DOHH2 (cell line): ENCODE measurements at regions not wholly inside any gene's neighbourhood (a gene's known extent, or its start where the extent isn't known, plus 50 kb on each side); places are given as distances from the start of the nearest gene placed in this dataset.

Experiments
- H3F3A ChIP-seq: fragments of 200-600 bp; sonication (generic), shearing (Covaris generic); 2 replicates; pipeline ENCODE4 v1.6.0; 2016; ENCODE audit warnings: antibody characterized with exemption, mild to moderate bottlenecking; ENCODE audit not compliant: control insufficient read depth, insufficient read depth
- H3K27ac ChIP-seq: fragments of 200-600 bp; sonication (generic); 2 replicates; pipeline ENCODE4 v1.5.1; 2014; ENCODE audit warnings: low read depth, mild to moderate bottlenecking, low read length, moderate library complexity
- H3K27me3 ChIP-seq: fragments of 200-600 bp; sonication (generic); 2 replicates; pipeline ENCODE4 v1.6.1; 2014; ENCODE audit warnings: mild to moderate bottlenecking, low read length, mixed read lengths; ENCODE audit not compliant: control insufficient read depth
- H3K36me3 ChIP-seq: fragments of 200-600 bp; sonication (generic); 2 replicates; pipeline ENCODE4 v1.6.1; 2014; ENCODE audit warnings: mild to moderate bottlenecking, low read length, moderate library complexity, mixed read lengths; ENCODE audit not compliant: control insufficient read depth
- H3K4me1 ChIP-seq: fragments of 200-600 bp; sonication (generic); 2 replicates; pipeline ENCODE4 v1.6.1; 2014; ENCODE audit warnings: mild to moderate bottlenecking, low read length, mixed read lengths; ENCODE audit not compliant: control insufficient read depth
- H3K4me2 ChIP-seq: fragments of 200-600 bp; sonication (generic); 2 replicates; pipeline ENCODE4 v1.6.0; 2014; ENCODE audit warnings: mild to moderate bottlenecking, low read length, moderate library complexity
- H3K4me3 ChIP-seq: fragments of 200-600 bp; sonication (generic); 2 replicates; pipeline ENCODE4 v1.5.1; 2014; ENCODE audit warnings: mild to moderate bottlenecking, low read length, mixed read lengths
- H3K79me2 ChIP-seq: fragments of 200-600 bp; sonication (generic); 2 replicates; pipeline ENCODE4 v1.6.1; 2014; ENCODE audit warnings: mild to moderate bottlenecking, low read length, mixed read lengths; ENCODE audit not compliant: control insufficient read depth
- H3K9me2 ChIP-seq: fragments of 200-600 bp; sonication (generic); replicated peaks from 2 replicates; pipeline ENCODE4 v1.6.1; 2014; ENCODE audit warnings: mild to moderate bottlenecking, low read length, mixed read lengths; ENCODE audit not compliant: control insufficient read depth
- H3K9me3 ChIP-seq: fragments of 200-600 bp; sonication (generic); 2 replicates; pipeline ENCODE4 v1.6.1; 2014; ENCODE audit warnings: antibody characterized with exemption, low read length, mixed read lengths; ENCODE audit not compliant: control insufficient read depth, insufficient read depth
- H4K20me1 ChIP-seq: fragments of 200-600 bp; sonication (generic); 2 replicates; pipeline ENCODE4 v1.6.0; 2014; ENCODE audit warnings: low read depth, mild to moderate bottlenecking, antibody characterized with exemption, low read length, moderate library complexity; ENCODE audit not compliant: control insufficient read depth, insufficient read depth
- EZH2phosphoT487 ChIP-seq: fragments of 200-600 bp; sonication (generic); IDR thresholded peaks from 2 replicates; pipeline ENCODE4 v1.6.1; 2017; ENCODE audit warnings: borderline replicate concordance, mild to moderate bottlenecking, antibody characterized with exemption, low read length, moderate library complexity, mixed read lengths
- TF ChIP-seq, protein P1 (sequence below): fragments of 200-600 bp; sonication (generic); IDR thresholded peaks from one replicate; pipeline ENCODE4 v1.5.1; 2014; ENCODE audit warnings: antibody characterized with exemption, mild to moderate bottlenecking, low read depth, low read length; ENCODE audit not compliant: poor library complexity, severe bottlenecking

DNA sequence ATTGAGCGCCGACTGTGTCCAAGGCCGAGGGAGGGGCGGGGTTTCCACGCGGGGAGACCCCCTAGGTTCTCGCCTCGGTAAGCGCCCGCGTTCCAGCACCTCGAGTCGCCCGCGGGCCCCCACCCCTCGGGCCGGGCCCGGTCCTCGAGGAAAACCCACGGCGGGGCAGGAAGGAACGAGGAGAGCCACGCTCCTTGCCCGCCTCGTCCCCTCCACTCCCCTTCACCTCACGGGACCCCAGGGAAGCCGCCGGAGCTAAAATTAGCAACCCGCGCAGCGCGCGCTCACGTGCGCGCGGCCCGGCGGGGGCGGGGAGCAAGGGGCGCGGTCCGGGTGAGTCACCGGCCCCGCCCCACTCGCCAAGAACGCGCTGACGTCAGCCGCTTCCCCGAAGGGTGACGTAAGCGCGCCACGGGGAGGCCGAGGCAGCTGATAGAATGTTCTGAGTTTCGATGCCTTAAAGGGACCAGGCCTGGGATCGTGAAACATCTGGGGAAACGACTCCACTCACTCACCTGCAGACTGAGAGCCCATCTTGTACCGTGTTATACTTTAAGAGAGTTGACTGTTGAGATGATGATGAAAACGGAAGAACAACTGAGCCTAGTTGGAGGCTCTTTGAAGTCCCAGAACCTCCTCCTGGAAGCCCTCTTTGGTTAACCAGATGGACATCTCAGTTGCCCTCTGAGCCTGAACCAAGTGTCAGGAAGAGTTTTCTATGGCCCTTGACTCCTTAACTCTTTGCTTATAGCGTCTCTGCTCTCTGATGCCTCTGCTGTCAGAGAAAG lies 49.7 kb upstream of the ATF3 start:
- Histone ChIP-seq H3K36me3 (no peaks in the 10 kb centered on the region), H3K27me3 (peaks cover 27% of the 10 kb centered on the region), H3K4me1 (peaks cover 14% of the 10 kb centered on the region), H3K9me2 (no peaks in the 10 kb centered on the region), H3K79me2 (no peaks in the 10 kb centered on the region), H3F3A (0 out of 2 replicates have a peak, but pooled peaks cover 5% of the 10 kb centered on the region), H3K4me3 (peak overlapping the region; percentile 75), H3K9me3 (no peaks in the 10 kb centered on the region), H4K20me1 (no peaks in the 10 kb centered on the region), H3K4me2 (peak overlapping the region; percentile 65), H3K27ac (no peak overlapping the region)
- TF ChIP-seq EZH2phosphoT487 = no peak
- TF ChIP-seq, protein P1, sequence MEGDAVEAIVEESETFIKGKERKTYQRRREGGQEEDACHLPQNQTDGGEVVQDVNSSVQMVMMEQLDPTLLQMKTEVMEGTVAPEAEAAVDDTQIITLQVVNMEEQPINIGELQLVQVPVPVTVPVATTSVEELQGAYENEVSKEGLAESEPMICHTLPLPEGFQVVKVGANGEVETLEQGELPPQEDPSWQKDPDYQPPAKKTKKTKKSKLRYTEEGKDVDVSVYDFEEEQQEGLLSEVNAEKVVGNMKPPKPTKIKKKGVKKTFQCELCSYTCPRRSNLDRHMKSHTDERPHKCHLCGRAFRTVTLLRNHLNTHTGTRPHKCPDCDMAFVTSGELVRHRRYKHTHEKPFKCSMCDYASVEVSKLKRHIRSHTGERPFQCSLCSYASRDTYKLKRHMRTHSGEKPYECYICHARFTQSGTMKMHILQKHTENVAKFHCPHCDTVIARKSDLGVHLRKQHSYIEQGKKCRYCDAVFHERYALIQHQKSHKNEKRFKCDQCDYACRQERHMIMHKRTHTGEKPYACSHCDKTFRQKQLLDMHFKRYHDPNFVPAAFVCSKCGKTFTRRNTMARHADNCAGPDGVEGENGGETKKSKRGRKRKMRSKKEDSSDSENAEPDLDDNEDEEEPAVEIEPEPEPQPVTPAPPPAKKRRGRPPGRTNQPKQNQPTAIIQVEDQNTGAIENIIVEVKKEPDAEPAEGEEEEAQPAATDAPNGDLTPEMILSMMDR = no peak
